Neural cell (in vitro differentiated cells): ENCODE measurements at regions not wholly inside any gene's neighbourhood (a gene's known extent, or its start where the extent isn't known, plus 50 kb on each side); places are given as distances from the start of the nearest gene placed in this dataset.

Experiments
- H2AFZ ChIP-seq: fragments of 200-600, 300-800 bp; sonication (generic), shearing (Covaris generic); 2 replicates; pipeline ENCODE4 v1.6.0; 2014; ENCODE audit warnings: low read depth, mild to moderate bottlenecking, antibody characterized with exemption, low read length, moderate library complexity
- H3F3A ChIP-seq: fragments of 200-600 bp; shearing (Covaris generic); 2 replicates; pipeline ENCODE4 v1.6.1; 2016; ENCODE audit warnings: mild to moderate bottlenecking, moderate library complexity, mixed read lengths, antibody characterized with exemption, low read length; ENCODE audit not compliant: insufficient read depth, poor library complexity, severe bottlenecking
- H3K27ac ChIP-seq: fragments of 200-600, 300-800 bp; sonication (generic), shearing (Covaris generic); 2 replicates; pipeline ENCODE4 v1.5.1; 2014; ENCODE audit warnings: mild to moderate bottlenecking, low read length, moderate library complexity
- H3K27me3 ChIP-seq: fragments of 300-800, 200-600 bp; sonication (generic), shearing (Covaris generic); 2 replicates; pipeline ENCODE4 v1.6.0; 2014; ENCODE audit warnings: mild to moderate bottlenecking, low read depth, low read length, moderate library complexity; ENCODE audit not compliant: insufficient read depth
- H3K36me3 ChIP-seq: fragments of 300-800, 200-600 bp; sonication (generic), shearing (Covaris generic); 2 replicates; pipeline ENCODE4 v1.5.1; 2014; ENCODE audit warnings: mild to moderate bottlenecking, antibody characterized with exemption, low read length, moderate library complexity; ENCODE audit not compliant: insufficient read depth
- H3K4me2 ChIP-seq: fragments of 300-800, 200-600 bp; sonication (generic), shearing (Covaris generic); 2 replicates; pipeline ENCODE4 v1.6.0; 2014; ENCODE audit warnings: mild to moderate bottlenecking, low read length
- H3K4me3 ChIP-seq: fragments of 300-800, 200-600 bp; sonication (generic), shearing (Covaris generic); 2 replicates; pipeline ENCODE4 v1.5.1; 2014; ENCODE audit warnings: mild to moderate bottlenecking, low read length, moderate library complexity
- H3K79me2 ChIP-seq: fragments of 200-600 bp; shearing (Covaris generic); replicated peaks from 2 replicates; pipeline ENCODE4 v1.6.0; 2014; ENCODE audit warnings: mild to moderate bottlenecking, low read length, moderate library complexity; ENCODE audit not compliant: insufficient read depth
- H3K9ac ChIP-seq: fragments of 300-800, 200-600 bp; sonication (generic), shearing (Covaris generic); 2 replicates; pipeline ENCODE4 v1.6.1; 2016; ENCODE audit warnings: mild to moderate bottlenecking, low read length, mixed read lengths
- H3K9me2 ChIP-seq: fragments of 200-600 bp; shearing (Covaris generic); 2 replicates; pipeline ENCODE4 v1.6.1; 2016; ENCODE audit warnings: mild to moderate bottlenecking, low read length, mixed read lengths; ENCODE audit not compliant: insufficient read depth
- H3K9me3 ChIP-seq: fragments of 200-600, 300-800 bp; sonication (generic), shearing (Covaris generic); 2 replicates; pipeline ENCODE4 v1.6.1; 2016; ENCODE audit warnings: mild to moderate bottlenecking, mixed run types, low read length, moderate library complexity, mixed read lengths
- H4K20me1 ChIP-seq: fragments of 200-600 bp; shearing (Covaris generic); 2 replicates; pipeline ENCODE4 v1.6.1; 2016; ENCODE audit warnings: mild to moderate bottlenecking, mixed run types; ENCODE audit not compliant: insufficient read depth
- EP300 ChIP-seq: fragments of 450-650 bp; conservative IDR thresholded peaks from 2 replicates; pipeline ENCODE4 v1.6.1; 2014; ENCODE audit warnings: antibody characterized with exemption, mild to moderate bottlenecking, moderate library complexity; ENCODE audit not compliant: poor library complexity, severe bottlenecking
- EZH2 ChIP-seq: fragments of 200-600, 300-800 bp; shearing (Covaris generic), sonication (generic); IDR thresholded peaks from 2 replicates; pipeline ENCODE4 v1.6.1; 2014; ENCODE audit warnings: antibody characterized with exemption, low read length, borderline replicate concordance, mild to moderate bottlenecking; ENCODE audit not compliant: insufficient read depth, poor library complexity, severe bottlenecking
- MXI1 ChIP-seq: fragments of 450-650 bp; conservative IDR thresholded peaks from 2 replicates; pipeline ENCODE4 v1.6.1; 2014; ENCODE audit warnings: antibody characterized with exemption, mild to moderate bottlenecking; ENCODE audit not compliant: poor library complexity, severe bottlenecking
- POLR2AphosphoS5 ChIP-seq: IDR thresholded peaks from 2 replicates; pipeline ENCODE4 v1.6.1; 2012
- RAD21 ChIP-seq: fragments of 450-650 bp; conservative IDR thresholded peaks from 2 replicates; pipeline ENCODE4 v1.6.1; 2014; ENCODE audit warnings: antibody characterized with exemption, mild to moderate bottlenecking, moderate library complexity
- SMC3 ChIP-seq: fragments of 450-650 bp; conservative IDR thresholded peaks from 2 replicates; pipeline ENCODE4 v1.6.1; 2014; ENCODE audit warnings: antibody characterized with exemption, mild to moderate bottlenecking, moderate library complexity; ENCODE audit not compliant: poor library complexity
- TAF1 ChIP-seq: IDR thresholded peaks from 2 replicates; pipeline ENCODE4 v1.6.1; 2012; ENCODE audit warnings: low read depth
- TF ChIP-seq, protein P1 (sequence below): IDR thresholded peaks from 2 replicates; pipeline ENCODE4 v1.6.1; 2012; ENCODE audit warnings: borderline replicate concordance
- TF ChIP-seq, protein P2 (sequence below): fragments of 450-650 bp; IDR thresholded peaks from 2 replicates; pipeline ENCODE4 v1.5.1; 2014; ENCODE audit warnings: antibody characterized with exemption, mild to moderate bottlenecking, moderate library complexity; ENCODE audit not compliant: poor library complexity, severe bottlenecking

DNA sequence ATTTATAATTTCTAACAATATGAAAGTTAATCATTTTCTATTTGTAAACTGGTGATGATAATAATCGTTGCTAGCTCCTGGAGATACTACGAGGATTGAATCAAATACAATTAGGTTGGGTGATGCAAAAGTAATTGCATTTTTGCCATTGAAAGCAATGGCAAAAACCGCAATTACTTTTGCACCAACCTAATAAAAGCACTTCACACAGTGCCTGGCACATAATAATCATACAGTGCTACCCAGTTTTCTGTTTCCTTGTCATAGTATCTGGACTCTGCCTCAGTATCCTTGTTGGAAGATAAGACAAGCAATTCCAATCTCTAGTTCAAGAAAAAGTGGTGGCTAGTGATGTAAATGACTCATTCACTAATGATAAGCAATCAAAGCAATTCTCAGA is 176.8 kb upstream of the TRPC5 start:
- H3K4me3 ChIP-seq = no peak overlapping the region
- no peak overlapping the region for H3K27ac ChIP-seq
- H3K36me3 ChIP-seq = no peaks in the 10 kb centered on the region
- no peak overlapping the region for H3K9ac ChIP-seq
- no peak overlapping the region for H2AFZ ChIP-seq
- H4K20me1 ChIP-seq = no peaks in the 10 kb centered on the region
- no peak overlapping the region for H3K4me2 ChIP-seq
- H3F3A ChIP-seq = no peaks in the 10 kb centered on the region
- no peaks in the 10 kb centered on the region for H3K27me3 ChIP-seq
- no peaks in the 10 kb centered on the region for H3K79me2 ChIP-seq
- no peaks in the 10 kb centered on the region for H3K9me3 ChIP-seq
- TF ChIP-seq RAD21 (no peak), EP300 (no peak), EZH2 (no peak), TAF1 (no peak), POLR2AphosphoS5 (no peak), SMC3 (no peak), MXI1 (no peak)
- TF ChIP-seq, protein P1, sequence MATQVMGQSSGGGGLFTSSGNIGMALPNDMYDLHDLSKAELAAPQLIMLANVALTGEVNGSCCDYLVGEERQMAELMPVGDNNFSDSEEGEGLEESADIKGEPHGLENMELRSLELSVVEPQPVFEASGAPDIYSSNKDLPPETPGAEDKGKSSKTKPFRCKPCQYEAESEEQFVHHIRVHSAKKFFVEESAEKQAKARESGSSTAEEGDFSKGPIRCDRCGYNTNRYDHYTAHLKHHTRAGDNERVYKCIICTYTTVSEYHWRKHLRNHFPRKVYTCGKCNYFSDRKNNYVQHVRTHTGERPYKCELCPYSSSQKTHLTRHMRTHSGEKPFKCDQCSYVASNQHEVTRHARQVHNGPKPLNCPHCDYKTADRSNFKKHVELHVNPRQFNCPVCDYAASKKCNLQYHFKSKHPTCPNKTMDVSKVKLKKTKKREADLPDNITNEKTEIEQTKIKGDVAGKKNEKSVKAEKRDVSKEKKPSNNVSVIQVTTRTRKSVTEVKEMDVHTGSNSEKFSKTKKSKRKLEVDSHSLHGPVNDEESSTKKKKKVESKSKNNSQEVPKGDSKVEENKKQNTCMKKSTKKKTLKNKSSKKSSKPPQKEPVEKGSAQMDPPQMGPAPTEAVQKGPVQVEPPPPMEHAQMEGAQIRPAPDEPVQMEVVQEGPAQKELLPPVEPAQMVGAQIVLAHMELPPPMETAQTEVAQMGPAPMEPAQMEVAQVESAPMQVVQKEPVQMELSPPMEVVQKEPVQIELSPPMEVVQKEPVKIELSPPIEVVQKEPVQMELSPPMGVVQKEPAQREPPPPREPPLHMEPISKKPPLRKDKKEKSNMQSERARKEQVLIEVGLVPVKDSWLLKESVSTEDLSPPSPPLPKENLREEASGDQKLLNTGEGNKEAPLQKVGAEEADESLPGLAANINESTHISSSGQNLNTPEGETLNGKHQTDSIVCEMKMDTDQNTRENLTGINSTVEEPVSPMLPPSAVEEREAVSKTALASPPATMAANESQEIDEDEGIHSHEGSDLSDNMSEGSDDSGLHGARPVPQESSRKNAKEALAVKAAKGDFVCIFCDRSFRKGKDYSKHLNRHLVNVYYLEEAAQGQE = no peak
- TF ChIP-seq, protein P2, sequence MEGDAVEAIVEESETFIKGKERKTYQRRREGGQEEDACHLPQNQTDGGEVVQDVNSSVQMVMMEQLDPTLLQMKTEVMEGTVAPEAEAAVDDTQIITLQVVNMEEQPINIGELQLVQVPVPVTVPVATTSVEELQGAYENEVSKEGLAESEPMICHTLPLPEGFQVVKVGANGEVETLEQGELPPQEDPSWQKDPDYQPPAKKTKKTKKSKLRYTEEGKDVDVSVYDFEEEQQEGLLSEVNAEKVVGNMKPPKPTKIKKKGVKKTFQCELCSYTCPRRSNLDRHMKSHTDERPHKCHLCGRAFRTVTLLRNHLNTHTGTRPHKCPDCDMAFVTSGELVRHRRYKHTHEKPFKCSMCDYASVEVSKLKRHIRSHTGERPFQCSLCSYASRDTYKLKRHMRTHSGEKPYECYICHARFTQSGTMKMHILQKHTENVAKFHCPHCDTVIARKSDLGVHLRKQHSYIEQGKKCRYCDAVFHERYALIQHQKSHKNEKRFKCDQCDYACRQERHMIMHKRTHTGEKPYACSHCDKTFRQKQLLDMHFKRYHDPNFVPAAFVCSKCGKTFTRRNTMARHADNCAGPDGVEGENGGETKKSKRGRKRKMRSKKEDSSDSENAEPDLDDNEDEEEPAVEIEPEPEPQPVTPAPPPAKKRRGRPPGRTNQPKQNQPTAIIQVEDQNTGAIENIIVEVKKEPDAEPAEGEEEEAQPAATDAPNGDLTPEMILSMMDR = no peak
- no peaks in the 10 kb centered on the region for H3K9me2 ChIP-seq

DNA sequence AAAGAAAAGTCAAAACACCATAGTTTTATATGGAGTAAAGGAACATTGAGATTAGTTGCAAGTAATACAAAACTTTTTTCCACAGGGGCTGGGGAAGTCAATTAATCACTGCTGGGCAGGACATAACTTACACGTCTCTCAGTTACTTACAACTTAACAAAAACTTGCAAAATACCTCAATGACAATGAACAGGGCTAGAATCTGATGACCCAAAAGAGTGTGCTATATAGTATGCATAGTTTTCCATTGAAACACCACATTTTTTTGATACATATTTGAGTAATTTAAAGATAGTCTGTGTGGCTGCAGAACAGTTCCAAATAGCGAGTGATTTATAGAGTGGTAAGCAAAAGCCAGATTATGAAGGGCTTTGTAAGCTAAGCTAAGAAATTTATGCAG is 172.3 kb upstream of the TRPC5 start:
- no peaks in the 10 kb centered on the region for H4K20me1 ChIP-seq
- H3K9me3 ChIP-seq = no peaks in the 10 kb centered on the region
- no peak overlapping the region for H3K4me2 ChIP-seq
- TF ChIP-seq RAD21 (no peak), EP300 (no peak), POLR2AphosphoS5 (no peak), SMC3 (no peak), EZH2 (no peak), TAF1 (no peak), MXI1 (no peak)
- TF ChIP-seq, protein P2 = no peak
- TF ChIP-seq, protein P1 = no peak
- H3K9me2 ChIP-seq = no peaks in the 10 kb centered on the region
- H3K4me3 ChIP-seq = no peak overlapping the region
- H3K27ac ChIP-seq = no peak overlapping the region
- no peak overlapping the region for H3K9ac ChIP-seq
- no peaks in the 10 kb centered on the region for H3K36me3 ChIP-seq
- H3K27me3 ChIP-seq = no peaks in the 10 kb centered on the region
- no peaks in the 10 kb centered on the region for H3F3A ChIP-seq
- no peaks in the 10 kb centered on the region for H3K79me2 ChIP-seq
- H2AFZ ChIP-seq = no peak overlapping the region
